OCI-LY1 (cell line): ENCODE measurements at regions not wholly inside any gene's neighbourhood (a gene's known extent, or its start where the extent isn't known, plus 50 kb on each side); places are given as distances from the start of the nearest gene placed in this dataset.
"Not testable (repeated sequence)": the region's sequence is repeated elsewhere in the genome, so short reads cannot be mapped to it uniquely, and the experiment has no call there.

ENCODE experiments used
- H2AFZ ChIP-seq: fragments of 200-600 bp; sonication (generic), shearing (Covaris generic); 2 replicates; pipeline ENCODE4 v1.6.0; 2014; ENCODE audit warnings: antibody characterized with exemption, mild to moderate bottlenecking, low read length
- H3F3A ChIP-seq: fragments of 200-600 bp; sonication (generic), shearing (Covaris generic); 2 replicates; pipeline ENCODE4 v1.6.0; 2014; ENCODE audit warnings: mild to moderate bottlenecking, antibody characterized with exemption, low read length, moderate library complexity; ENCODE audit not compliant: insufficient read depth
- H3K27ac ChIP-seq: fragments of 200-600 bp; sonication (generic); 2 replicates; pipeline ENCODE4 v1.5.1; 2014; ENCODE audit warnings: low read length, mixed run types, mild to moderate bottlenecking, low read depth; ENCODE audit not compliant: poor library complexity, severe bottlenecking
- H3K27me3 ChIP-seq: fragments of 200-600 bp; sonication (generic); 2 replicates; pipeline ENCODE4 v1.6.0; 2014; ENCODE audit warnings: antibody characterized with exemption, mild to moderate bottlenecking, low read length, moderate library complexity; ENCODE audit not compliant: insufficient read depth
- H3K36me3 ChIP-seq: fragments of 200-600 bp; sonication (generic); 2 replicates; pipeline ENCODE4 v1.6.1; 2014; ENCODE audit warnings: mild to moderate bottlenecking, antibody characterized with exemption, low read length, moderate library complexity, mixed read lengths; ENCODE audit not compliant: insufficient read depth
- H3K4me1 ChIP-seq: fragments of 200-600 bp; sonication (generic); 2 replicates; pipeline ENCODE4 v1.5.1; 2014; ENCODE audit warnings: mild to moderate bottlenecking, low read length, moderate library complexity; ENCODE audit not compliant: insufficient read depth, severe bottlenecking
- H3K4me2 ChIP-seq: fragments of 200-600 bp; sonication (generic), shearing (Covaris generic); 2 replicates; pipeline ENCODE4 v1.6.1; 2014; ENCODE audit warnings: low read length
- H3K4me3 ChIP-seq: fragments of 200-600 bp; sonication (generic); 2 replicates; pipeline ENCODE4 v1.5.1; 2014; ENCODE audit warnings: low read length, low read depth, mild to moderate bottlenecking, mixed read lengths; ENCODE audit not compliant: poor library complexity, severe bottlenecking
- H3K79me2 ChIP-seq: fragments of 200-600 bp; shearing (Covaris generic); 2 replicates; pipeline ENCODE4 v1.6.1; 2016; ENCODE audit warnings: mixed run types, low read length, mixed read lengths; ENCODE audit not compliant: insufficient read depth
- H3K9ac ChIP-seq: fragments of 200-600 bp; sonication (generic), shearing (Covaris generic); 2 replicates; pipeline ENCODE4 v1.6.1; 2014; ENCODE audit warnings: mild to moderate bottlenecking, low read length, mixed read lengths
- H3K9me2 ChIP-seq: fragments of 200-600 bp; sonication (generic), shearing (Covaris generic); 2 replicates; pipeline ENCODE4 v1.6.1; 2014; ENCODE audit warnings: low read depth, mild to moderate bottlenecking, low read length, mixed read lengths
- H3K9me3 ChIP-seq: fragments of 200-600 bp; shearing (Covaris generic); 2 replicates; pipeline ENCODE4 v1.6.1; 2014; ENCODE audit warnings: low read length, mixed read lengths
- H4K20me1 ChIP-seq: fragments of 200-600 bp; sonication (generic), shearing (Covaris generic); 2 replicates; pipeline ENCODE4 v1.6.0; 2016; ENCODE audit warnings: mild to moderate bottlenecking, low read length; ENCODE audit not compliant: insufficient read depth
- EZH2 ChIP-seq: fragments of 200-600 bp; sonication (generic), shearing (Covaris generic); IDR thresholded peaks from 2 replicates; pipeline ENCODE4 v1.8.0; 2017; ENCODE audit warnings: borderline replicate concordance, mixed run types, mild to moderate bottlenecking, antibody characterized with exemption, low read length, moderate library complexity, mixed read lengths
- TF ChIP-seq, protein P1 (sequence below): fragments of 200-600 bp; sonication (generic), shearing (Covaris generic); IDR thresholded peaks from 2 replicates; pipeline ENCODE4 v1.5.1; 2017; ENCODE audit warnings: mild to moderate bottlenecking, antibody characterized with exemption, low read length, moderate library complexity, mixed read lengths

DNA sequence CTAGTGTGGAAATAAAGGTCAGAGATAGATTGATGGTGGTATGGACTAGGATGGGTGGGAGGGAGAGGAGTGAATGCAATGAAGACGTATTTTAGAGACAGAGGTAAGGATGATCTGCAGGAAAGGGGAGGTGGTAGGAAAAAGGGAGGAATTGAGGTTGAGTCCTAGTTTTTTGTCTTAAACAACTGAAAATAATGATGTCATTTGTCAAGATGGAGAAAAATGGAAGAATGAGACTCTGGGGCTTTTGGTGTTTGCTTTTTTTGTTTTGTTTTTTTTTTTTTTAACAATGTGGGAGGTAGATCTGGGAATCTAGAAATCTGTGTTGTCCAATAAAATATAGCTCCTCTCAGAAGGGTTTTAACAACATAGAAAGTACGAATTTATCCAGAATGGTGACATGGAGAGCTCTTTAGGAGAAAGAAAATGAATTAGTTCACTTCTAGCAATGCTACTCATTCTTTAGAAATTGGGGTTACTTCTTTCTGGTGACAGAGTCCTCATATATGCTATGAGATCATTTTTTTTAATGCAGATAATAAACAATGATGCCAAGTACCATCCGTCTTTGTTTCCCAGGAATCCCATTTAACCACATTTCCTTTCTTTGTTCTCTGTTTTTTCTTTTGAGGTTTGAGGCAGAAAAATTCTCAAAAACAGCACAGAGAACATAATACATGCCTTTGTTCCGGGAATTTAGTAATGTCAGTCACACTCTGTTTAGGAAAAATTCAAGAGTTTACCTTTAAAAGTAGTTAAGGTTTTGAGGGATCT lies 225.3 kb upstream of the COX10 start:
- no peak overlapping the region for H3K9ac ChIP-seq
- no peaks in the 10 kb centered on the region for H3K9me2 ChIP-seq
- H3K79me2 ChIP-seq = no peaks in the 10 kb centered on the region
- TF ChIP-seq EZH2 = no peak
- TF ChIP-seq, protein P1, sequence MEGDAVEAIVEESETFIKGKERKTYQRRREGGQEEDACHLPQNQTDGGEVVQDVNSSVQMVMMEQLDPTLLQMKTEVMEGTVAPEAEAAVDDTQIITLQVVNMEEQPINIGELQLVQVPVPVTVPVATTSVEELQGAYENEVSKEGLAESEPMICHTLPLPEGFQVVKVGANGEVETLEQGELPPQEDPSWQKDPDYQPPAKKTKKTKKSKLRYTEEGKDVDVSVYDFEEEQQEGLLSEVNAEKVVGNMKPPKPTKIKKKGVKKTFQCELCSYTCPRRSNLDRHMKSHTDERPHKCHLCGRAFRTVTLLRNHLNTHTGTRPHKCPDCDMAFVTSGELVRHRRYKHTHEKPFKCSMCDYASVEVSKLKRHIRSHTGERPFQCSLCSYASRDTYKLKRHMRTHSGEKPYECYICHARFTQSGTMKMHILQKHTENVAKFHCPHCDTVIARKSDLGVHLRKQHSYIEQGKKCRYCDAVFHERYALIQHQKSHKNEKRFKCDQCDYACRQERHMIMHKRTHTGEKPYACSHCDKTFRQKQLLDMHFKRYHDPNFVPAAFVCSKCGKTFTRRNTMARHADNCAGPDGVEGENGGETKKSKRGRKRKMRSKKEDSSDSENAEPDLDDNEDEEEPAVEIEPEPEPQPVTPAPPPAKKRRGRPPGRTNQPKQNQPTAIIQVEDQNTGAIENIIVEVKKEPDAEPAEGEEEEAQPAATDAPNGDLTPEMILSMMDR = no peak
- no peaks in the 10 kb centered on the region for H3K27me3 ChIP-seq
- H3K27ac ChIP-seq = no peak overlapping the region
- no peak overlapping the region for H3K4me3 ChIP-seq
- no peaks in the 10 kb centered on the region for H3K9me3 ChIP-seq
- H3K4me2 ChIP-seq = no peak overlapping the region
- no peak overlapping the region for H2AFZ ChIP-seq
- no peaks in the 10 kb centered on the region for H3F3A ChIP-seq
- no peaks in the 10 kb centered on the region for H4K20me1 ChIP-seq
- H3K36me3 ChIP-seq = no peaks in the 10 kb centered on the region
- no peaks in the 10 kb centered on the region for H3K4me1 ChIP-seq

DNA sequence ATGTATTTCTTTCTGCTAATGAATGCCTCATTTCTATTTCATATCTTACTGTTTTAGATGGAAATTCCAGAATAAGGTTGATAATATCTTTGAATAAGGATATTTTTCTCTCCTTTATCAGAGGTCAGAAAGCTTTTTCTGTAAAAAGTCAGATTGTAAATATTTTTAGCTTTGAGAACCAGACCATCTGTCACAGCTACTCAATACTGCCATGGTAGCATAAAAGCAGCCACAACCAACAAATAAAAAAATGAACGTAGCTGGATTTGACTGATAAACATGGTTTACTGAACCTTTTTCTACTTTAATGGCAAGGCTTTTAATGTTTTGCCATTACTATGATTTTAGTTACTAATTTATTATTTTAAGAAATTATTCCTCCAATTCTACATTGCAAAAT lies 217.4 kb upstream of the COX10 start:
- no peaks in the 10 kb centered on the region for H3K9me2 ChIP-seq
- H2AFZ ChIP-seq = no peak overlapping the region
- H3K9me3 ChIP-seq = no peaks in the 10 kb centered on the region
- H3K27me3 ChIP-seq = no peaks in the 10 kb centered on the region
- no peaks in the 10 kb centered on the region for H3K79me2 ChIP-seq
- H3K4me3 ChIP-seq = no peak overlapping the region
- no peak overlapping the region for H3K9ac ChIP-seq
- no peaks in the 10 kb centered on the region for H3F3A ChIP-seq
- H3K4me2 ChIP-seq = no peak overlapping the region
- TF ChIP-seq, protein P1 = no peak
- H3K27ac ChIP-seq = no peak overlapping the region
- H3K36me3 ChIP-seq = no peaks in the 10 kb centered on the region
- no peaks in the 10 kb centered on the region for H4K20me1 ChIP-seq
- no peaks in the 10 kb centered on the region for H3K4me1 ChIP-seq

DNA sequence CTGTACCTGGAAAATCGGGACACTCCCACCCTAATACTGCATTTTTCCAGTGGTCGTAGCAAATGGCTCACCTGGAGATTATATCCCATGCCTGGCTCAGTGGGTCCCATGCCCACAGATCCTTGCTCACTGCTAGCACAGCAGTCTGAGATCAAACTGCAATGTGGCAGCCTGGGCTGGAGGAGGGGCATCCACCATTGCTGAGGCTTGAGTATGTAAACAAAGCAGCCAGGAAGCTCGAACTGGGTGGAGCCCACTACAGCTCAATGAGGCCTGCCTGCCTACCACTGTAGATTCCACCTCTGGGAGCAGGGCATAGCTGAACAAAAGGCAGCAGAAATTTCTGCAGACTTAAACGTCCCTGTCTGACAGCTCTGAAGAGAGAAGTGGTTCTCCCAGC lies 213.6 kb upstream of the COX10 start:
- H3F3A ChIP-seq, H3K9ac ChIP-seq, H3K9me2 ChIP-seq, H3K4me2 ChIP-seq, H3K9me3 ChIP-seq, H3K4me3 ChIP-seq, H3K27me3 ChIP-seq, H3K4me1 ChIP-seq, H2AFZ ChIP-seq, H3K27ac ChIP-seq, H4K20me1 ChIP-seq, H3K36me3 ChIP-seq, H3K79me2 ChIP-seq: not testable (repeated sequence)

DNA sequence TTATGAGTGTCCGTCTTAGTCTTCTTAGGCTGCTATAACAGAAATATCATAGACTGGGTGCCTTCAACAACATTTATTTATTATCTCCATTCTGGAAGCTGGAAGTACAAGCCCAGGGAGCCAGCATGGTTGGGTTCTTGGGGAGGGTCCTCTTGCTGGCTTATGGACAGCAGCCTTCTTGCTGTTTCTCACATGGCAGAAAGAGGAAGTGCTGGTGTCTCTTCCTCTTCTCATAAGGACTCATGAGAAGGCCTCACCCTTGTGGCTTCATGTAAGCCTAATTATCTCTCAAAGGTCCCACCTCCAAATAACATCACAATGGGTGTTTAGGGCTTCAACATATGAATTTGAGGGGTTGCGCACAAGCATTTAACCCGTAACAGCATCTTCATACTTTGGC lies 207.0 kb upstream of the COX10 start:
- no peak for TF ChIP-seq EZH2
- Histone ChIP-seq H3K9me2 (no peaks in the 10 kb centered on the region), H3K27ac (no peak overlapping the region), H2AFZ (no peak overlapping the region), H3K27me3 (no peaks in the 10 kb centered on the region), H3K79me2 (no peaks in the 10 kb centered on the region), H4K20me1 (no peaks in the 10 kb centered on the region), H3K4me2 (no peak overlapping the region), H3K36me3 (no peaks in the 10 kb centered on the region), H3K9me3 (no peaks in the 10 kb centered on the region), H3K9ac (no peak overlapping the region), H3K4me1 (no peaks in the 10 kb centered on the region), H3F3A (no peaks in the 10 kb centered on the region), H3K4me3 (no peak overlapping the region)
